ENCODE measurements at regions not wholly inside any gene's neighbourhood (a gene's known extent, or its start where the extent isn't known, plus 50 kb on each side); places are given as distances from the start of the nearest gene placed in this dataset.

GRCh38 chr9:106796771-106797170, 66.2 kb upstream of the ZNF462 start:
- no peak for DNase-seq

DNA sequence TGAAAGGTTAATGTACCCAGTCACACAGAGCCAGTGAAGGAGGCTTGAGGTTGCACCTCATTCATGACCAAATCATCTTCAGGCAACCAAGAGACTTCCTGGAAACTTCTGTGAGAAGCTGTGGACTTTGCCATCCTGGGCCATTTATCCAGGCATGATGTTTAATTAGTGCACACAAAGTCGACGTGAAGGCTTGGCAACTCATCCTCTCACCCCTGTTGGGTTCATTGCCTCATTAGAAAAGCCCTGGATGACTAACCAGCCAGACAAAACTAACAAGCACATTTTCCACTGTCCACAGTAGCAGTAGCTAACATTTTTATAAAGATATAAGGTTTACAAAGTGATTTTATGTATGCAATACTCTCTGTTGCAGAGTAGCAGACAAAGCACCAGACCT, 65.7 kb upstream of the ZNF462 start:
- DNase-seq: no peak

DNA sequence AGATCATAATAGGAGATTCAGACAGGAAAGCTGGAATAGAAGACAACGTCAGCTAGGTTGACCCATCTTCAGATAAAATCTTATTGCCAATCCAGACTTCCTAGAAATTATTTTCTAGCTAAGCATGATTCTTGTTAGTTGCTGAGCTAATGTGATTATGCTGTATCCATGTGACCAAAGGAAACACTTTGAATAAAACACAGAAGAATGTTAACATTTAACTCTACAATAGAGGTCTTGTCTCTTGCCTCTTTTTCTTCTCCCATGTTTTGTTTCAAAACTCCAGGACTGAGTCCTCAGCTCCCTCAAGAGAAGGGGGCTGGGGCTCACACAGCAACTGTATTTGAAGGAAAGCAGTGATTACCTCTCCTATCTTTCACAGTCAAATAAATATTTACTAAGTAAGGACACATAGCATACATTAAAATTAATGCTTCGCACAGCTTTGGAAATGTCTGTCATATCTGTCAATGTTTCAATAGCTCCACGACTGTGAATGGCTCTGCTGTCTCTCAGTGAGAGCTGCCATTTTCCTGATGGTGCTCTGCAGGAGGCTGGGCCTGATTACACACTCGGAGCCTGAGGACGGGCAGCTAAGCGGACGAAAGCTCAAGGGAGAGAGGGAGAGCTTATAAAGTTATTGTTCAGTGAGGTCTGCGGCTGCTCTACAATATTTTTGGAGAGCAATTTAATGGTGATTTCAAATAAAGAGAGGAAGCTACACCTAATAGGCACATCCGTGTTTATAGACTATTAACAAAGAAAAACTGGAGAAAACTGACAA, 64.8 kb upstream of the ZNF462 start:
- DNase-seq: no peak

DNA sequence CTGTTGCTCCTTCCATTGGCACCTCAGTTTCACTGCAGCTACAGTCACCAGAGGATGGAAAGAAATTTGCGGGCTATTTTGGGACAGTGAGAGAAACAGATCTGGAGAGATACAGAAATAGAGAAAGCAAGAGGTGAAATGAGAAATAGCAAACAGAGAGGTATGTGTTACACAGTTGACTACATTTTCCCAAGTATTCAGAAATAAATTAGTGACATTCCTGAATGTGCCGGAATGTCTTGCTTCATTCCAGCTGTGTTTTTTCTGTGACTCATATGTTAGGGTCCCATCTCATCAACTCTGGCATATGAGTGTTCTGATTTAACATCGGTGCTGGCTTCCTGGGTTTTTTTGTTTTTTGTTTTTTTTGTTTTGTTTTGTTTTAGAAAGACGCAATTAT, 63.8 kb upstream of the ZNF462 start:
- DNase-seq: no peak

DNA sequence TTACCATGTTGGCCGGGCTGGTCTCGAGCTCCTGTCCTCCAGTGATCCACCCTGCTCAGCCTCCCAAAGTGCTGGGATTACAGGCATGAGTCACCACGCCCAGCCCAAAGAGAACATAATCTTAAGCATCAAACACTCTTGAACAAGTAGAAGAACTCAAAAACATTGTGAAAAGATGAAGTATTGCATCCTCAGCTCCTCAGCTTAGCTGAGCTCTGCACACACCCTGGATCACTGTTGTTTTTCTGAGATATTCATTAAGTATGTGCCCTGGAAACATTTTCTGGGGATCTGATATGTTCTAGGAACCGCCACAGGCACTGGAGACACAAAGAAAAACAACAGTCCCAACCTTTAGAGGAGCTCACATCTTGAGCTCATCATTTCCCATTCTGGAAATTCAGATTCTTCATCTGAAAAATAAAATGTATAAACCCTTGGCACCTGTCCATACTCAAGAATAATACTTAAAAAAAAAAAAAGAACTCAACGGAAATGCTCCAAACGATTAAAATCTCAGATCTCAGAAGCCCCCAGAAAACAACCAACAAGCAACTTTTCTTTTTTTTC, 62.2 kb upstream of the ZNF462 start:
- no peak for DNase-seq

DNA sequence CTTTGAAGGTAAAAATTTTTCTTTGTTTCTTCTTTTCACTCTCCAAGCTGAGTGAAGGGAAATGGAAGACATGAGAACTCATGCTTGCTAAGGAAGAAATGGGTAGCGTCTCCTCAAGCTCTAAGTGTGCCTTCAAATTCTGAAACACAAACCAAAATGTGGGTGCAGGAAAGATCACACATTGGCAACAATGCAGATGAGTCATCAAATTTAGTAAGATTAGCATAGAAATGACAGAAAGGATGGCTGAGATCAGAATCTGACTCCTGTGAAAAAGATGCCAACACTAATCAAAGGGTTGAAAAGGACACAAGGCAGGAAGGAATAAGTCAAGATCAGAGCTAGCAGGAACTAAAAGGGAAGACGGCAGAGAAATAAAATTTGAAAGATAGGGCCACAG, 61.1 kb upstream of the ZNF462 start:
- DNase-seq: no peak

All from AML-193 (cell line).